ENCODE measurements at regions not wholly inside any gene's neighbourhood (a gene's known extent, or its start where the extent isn't known, plus 50 kb on each side); places are given as distances from the start of the nearest gene placed in this dataset.

DNA sequence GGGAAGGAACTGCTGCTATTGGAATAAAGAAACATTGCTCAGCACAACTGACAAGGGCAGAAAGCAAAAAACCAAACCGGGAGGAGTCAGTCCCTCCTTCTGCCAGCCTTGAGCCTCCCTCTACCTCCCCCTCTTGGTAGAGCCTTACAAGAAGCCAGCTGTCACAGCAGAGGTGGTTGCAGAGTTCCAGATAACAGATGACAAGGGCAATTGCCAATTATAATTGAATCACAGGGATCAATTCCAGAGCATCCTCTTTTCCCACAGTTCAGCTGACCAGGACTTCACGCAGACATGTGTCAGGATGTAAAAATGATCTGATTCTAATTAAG lies 548.2 kb upstream of the LRRTM1 start:
- no peak for TF ChIP-seq FOXM1 (IDR thresholded peaks at IDR 0.05; ENCODE audit: low read depth)
- no peak for TF ChIP-seq FOXM1 (CRISPR knock-in tag; IDR thresholded peaks at IDR 0.05; ENCODE audit: low read depth)
- no peak for TF ChIP-seq KLF6 (CRISPR knock-in tag; IDR thresholded peaks at IDR 0.05; ENCODE audit: borderline replicate concordance)
- TF ChIP-seq, protein P1, sequence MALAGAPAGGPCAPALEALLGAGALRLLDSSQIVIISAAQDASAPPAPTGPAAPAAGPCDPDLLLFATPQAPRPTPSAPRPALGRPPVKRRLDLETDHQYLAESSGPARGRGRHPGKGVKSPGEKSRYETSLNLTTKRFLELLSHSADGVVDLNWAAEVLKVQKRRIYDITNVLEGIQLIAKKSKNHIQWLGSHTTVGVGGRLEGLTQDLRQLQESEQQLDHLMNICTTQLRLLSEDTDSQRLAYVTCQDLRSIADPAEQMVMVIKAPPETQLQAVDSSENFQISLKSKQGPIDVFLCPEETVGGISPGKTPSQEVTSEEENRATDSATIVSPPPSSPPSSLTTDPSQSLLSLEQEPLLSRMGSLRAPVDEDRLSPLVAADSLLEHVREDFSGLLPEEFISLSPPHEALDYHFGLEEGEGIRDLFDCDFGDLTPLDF (CRISPR knock-in tag; IDR thresholded peaks at IDR 0.05): no peak
- TF ChIP-seq POLR2A (conservative IDR thresholded peaks at IDR 0.05): no peak
